RWPE1 (cell line): ENCODE measurements at regions not wholly inside any gene's neighbourhood (a gene's known extent, or its start where the extent isn't known, plus 50 kb on each side); places are given as distances from the start of the nearest gene placed in this dataset.

Experiments
- CTCF ChIA-PET: fragments of 350-600 bp; sonication (Branson Sonifier 250); formaldehyde crosslinking; extraction: SDS; loops from one replicate; lab custom pipeline; 2021; lab: Yijun Ruan, JAX
- POLR2A ChIA-PET: fragments of 400-600 bp; formaldehyde crosslinking; extraction: SDS; loops from one replicate; lab custom pipeline; 2020; ENCODE audit warnings: antibody characterized with exemption; ENCODE audit not compliant: low non-redundant PET; lab: Yijun Ruan, JAX
- DNase-seq: peaks from one replicate; pipeline ENCODE4 v3.0.0; 2012; ENCODE audit warnings: low spot score
- H3K27ac ChIP-seq: fragments of 450-650 bp; 2 replicates; pipeline ENCODE4 v1.5.1; 2017
- TF ChIP-seq, protein P1 (sequence below): fragments of 450-650 bp; conservative IDR thresholded peaks from 2 replicates; pipeline ENCODE4 v1.5.1; 2017; ENCODE audit warnings: low read depth, mild to moderate bottlenecking

DNA sequence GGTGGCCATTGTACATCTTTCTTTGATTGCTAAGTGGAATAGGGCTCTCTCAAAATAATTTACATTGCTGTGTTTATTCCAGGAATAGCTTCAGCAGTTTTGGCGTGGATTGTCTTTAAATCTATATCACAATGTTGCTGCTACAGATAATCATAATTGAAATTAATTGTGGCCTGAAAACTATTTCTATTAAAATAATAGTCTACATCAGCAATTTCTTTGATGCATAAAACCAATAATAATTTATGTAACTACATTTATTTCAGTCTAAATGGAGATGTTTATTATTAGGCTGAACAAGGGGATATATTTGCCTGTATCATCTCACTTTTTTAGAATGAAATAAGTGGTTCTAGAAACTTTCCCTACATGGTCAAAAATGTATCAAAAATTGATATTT lies 456.0 kb upstream of the CTNND2 start:
- H3K27ac ChIP-seq = no peak overlapping the region
- DNase-seq = no peak
- POLR2A ChIA-PET = no interaction called here
- CTCF ChIA-PET = no interaction called here
- TF ChIP-seq, protein P1, sequence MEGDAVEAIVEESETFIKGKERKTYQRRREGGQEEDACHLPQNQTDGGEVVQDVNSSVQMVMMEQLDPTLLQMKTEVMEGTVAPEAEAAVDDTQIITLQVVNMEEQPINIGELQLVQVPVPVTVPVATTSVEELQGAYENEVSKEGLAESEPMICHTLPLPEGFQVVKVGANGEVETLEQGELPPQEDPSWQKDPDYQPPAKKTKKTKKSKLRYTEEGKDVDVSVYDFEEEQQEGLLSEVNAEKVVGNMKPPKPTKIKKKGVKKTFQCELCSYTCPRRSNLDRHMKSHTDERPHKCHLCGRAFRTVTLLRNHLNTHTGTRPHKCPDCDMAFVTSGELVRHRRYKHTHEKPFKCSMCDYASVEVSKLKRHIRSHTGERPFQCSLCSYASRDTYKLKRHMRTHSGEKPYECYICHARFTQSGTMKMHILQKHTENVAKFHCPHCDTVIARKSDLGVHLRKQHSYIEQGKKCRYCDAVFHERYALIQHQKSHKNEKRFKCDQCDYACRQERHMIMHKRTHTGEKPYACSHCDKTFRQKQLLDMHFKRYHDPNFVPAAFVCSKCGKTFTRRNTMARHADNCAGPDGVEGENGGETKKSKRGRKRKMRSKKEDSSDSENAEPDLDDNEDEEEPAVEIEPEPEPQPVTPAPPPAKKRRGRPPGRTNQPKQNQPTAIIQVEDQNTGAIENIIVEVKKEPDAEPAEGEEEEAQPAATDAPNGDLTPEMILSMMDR = no peak

DNA sequence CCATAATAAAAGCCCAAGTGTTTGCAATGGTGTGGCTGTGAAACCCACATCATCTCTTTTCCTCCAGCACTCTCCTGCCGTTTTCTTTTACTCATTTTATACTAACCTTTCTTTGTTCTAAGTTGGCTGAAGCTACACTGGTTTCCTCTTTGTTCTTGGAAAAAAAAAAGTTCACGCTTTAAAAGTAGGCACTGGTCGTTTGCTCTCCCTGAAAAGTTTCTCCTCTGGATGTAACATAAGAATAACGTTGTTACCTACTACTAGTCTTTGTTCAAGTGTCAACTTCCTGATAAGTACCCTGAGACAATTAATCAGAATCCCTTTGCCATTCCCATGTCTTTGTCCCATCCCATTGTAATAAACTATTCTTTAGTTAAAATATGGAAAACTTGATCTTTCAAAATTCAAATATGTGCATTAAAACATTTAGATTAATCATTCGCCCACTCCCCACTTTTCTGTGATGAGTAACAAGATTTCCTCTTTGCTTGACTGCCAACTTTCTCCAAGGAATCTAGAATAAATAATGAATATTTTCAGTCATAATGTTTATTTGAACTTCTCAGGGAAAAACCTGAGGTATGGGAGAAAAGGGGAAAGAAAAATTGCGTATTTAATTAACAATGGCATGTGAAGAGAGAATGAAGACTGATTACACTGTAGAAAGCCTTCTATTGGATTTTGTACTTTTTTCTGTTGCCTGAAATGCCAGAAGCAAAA lies 454.3 kb upstream of the CTNND2 start:
- ChIA-PET CTCF (no interaction called here), POLR2A (interaction anchor here (0.7 kb wide), 1 partner anchor 1665 kb away, joined by 4 read pairs; no protein-coding TSS in a partner anchor)
- TF ChIP-seq, protein P1 = no peak
- no peak for DNase-seq
- H3K27ac ChIP-seq = no peak overlapping the region

DNA sequence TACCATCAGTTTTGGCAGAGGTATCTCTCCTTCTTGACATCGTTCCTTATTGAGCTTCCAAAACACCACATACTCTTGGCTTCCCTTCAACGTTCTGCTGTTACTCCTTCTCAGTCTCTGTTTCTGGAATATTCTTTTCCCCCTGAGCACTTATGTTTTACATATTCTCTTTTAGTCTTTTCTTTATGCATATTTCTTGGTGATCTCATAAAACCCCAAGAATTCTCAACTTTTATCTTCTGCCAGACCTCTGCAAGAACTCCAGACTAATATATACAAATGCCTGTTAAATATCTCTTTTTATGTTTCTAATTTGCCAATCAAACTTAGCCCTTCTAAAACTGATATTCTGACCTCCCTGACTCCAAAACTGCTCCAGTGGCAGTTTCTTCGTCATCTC lies 453.4 kb upstream of the CTNND2 start:
- no peak overlapping the region for H3K27ac ChIP-seq
- CTCF ChIA-PET = interaction anchor here (0.6 kb wide), 1 partner anchor 74 kb away, joined by 3 read pairs; no protein-coding TSS in a partner anchor
- POLR2A ChIA-PET = no interaction called here
- TF ChIP-seq, protein P1 = no peak
- DNase-seq = no peak

DNA sequence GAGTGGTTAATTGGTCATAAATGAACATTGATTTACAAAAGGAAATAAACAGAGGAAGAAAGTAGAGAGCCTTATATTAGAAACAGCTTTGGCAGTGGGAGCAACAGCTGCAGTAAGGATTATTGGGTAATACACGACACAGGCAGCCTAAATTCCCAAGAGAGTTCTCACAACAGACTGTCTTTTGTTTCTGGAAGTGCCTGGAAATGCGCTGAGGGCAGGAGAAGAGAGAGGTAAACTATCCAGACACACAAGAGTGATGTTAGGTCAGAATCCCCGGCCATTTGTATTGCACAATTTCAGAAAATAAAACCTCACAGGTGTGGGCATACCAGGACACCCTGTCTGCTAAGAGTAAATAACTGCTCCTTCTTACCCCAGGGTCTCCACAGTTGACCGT lies 450.4 kb upstream of the CTNND2 start:
- CTCF ChIA-PET = no interaction called here
- no peak overlapping the region for H3K27ac ChIP-seq
- POLR2A ChIA-PET = no interaction called here
- no peak for DNase-seq
- TF ChIP-seq, protein P1 = no peak

DNA sequence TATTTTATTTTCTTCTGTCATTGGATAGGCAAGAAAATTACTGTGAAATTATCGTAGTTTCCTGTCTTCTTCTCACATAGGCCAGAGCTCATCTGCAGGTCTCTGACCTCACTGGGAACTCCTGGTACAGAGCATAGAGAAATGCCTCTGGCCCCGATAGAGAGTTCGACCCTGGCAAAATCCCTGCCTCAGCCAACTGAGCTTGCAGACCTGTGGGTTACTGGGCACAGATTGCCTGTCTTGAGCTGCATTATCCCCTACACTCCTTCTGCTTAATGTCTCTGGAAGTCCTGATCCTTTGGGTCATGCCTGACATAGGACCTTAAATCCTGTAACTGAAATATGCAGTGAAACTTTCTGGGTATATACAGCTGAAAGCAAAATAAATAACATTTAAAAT lies 439.3 kb upstream of the CTNND2 start:
- POLR2A ChIA-PET = no interaction called here
- CTCF ChIA-PET = no interaction called here
- DNase-seq = no peak
- H3K27ac ChIP-seq = no peak overlapping the region
- TF ChIP-seq, protein P1 = no peak

DNA sequence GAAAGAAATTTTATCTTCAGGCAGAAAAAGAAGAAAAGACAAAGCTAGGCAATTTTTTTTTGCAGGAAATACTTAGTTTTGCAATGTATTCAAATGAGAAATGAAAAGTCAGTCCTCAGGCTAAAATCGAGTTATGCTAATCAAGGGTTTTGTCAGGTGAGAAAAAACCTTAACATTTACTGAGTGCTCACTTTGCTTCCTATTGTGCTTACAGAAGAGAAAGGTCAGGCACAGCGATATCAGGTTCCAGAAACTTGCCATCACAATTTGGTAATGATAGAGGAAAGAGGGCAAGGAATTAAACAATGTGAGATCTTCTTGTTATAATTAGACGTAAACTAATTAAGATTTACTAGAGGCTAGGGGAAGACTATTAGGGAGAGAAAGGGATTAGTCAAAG lies 431.7 kb upstream of the CTNND2 start:
- DNase-seq = no peak
- H3K27ac ChIP-seq = no peak overlapping the region
- CTCF ChIA-PET = no interaction called here
- POLR2A ChIA-PET = no interaction called here
- TF ChIP-seq, protein P1 = no peak
